C1 segment of cervical spinal cord (tissue), 14 donors: ENCODE measurements at regions not wholly inside any gene's neighbourhood (a gene's known extent, or its start where the extent isn't known, plus 50 kb on each side); places are given as distances from the start of the nearest gene placed in this dataset.
A peak's percentile ranks its signal among the peaks of the same experiment; 100 is the strongest.
"Not testable (repeated sequence)": the region's sequence is repeated elsewhere in the genome, so short reads cannot be mapped to it uniquely, and the experiment has no call there.

Source experiments
- DNase-seq, 14 donors: peaks; one replicate each; lab custom pipeline; 2025; lab: John Stamatoyannopoulos, UW

GRCh38 chr5:118193194-118193905 is 795.0 kb downstream of the DTWD2 start:
- DNase-seq: no peak

DNA sequence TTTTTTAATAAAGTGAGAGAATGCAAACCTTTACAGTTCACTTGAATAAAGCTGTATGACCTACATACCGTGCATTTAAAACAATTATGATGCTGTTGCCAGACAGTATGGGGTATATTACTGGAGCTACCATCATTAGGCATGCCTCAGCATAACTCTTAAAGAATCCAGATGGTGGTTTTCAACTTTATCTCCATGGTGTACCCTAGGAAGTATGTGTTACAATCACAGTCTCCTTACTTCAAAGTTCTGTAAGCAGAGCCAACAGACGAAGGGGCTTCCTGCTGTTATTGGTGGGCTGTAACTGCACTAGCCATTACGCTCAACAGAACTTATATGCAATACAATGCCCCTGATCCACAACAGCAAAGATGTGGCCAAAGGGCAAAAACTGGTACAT is 803.3 kb downstream of the DTWD2 start:
- no peak for DNase-seq

- DNase-seq: no peak
Measured at GRCh38 chr5:118176146-118176545, 812.2 kb downstream of the DTWD2 start.

DNA sequence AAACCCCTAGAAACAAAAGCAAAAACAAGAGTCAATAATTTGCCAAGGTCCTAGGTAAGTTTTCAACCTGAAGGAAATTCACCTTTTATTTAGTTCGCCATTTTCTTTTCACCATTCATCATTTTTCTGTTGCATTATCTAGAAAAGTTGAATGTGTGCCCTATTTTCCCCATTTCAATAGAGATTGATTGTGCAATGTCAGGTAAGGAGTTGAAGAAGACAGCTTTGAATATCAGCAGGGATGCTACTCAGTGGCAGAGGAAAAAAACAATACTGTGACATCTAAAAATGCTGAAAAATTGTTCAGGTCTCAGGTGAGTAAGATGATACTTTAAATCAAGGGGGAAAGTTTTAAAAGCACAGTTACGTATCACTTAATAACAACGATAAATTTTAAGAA is 813.7 kb downstream of the DTWD2 start:
- no peak for DNase-seq

DNA sequence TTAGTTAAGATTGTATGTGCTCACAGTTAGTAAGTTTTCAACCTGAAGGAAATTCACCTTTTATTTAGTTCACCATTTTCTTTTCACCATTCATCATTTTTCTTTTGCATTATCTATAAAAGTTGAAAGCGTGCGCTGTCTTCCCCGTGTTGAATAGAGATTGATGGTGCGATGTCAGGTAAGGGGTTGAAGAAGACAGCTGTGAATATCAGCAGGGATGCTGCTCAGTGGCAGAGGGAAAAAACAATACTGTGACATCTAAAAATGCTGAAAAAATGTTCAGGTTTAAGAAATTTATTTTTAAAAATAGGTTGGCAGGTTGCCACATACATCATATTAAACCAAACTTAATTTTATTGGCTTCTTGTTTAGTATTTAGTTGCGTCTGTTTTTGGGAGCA is 815.0 kb downstream of the DTWD2 start:
- DNase-seq: no peak

DNA sequence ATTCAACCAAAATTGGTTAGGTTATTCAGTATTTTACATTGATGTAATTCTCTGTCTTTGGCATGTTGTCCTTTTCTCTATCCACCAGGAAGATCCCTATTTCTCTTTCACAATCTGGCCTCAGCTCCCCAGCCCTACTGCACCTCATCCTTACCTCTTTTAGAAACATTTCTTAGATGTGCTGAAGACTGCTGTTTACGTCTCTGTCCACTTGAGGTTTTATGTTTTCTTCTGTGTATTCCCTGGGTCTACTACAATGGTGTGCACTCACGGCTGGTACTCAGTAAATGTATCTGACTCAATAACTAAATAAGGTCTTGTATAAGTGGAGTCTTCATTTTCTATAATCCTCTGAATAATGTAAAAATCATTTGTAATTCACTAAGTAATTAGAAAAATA is 822.7 kb downstream of the DTWD2 start:
- no peak for DNase-seq

DNA sequence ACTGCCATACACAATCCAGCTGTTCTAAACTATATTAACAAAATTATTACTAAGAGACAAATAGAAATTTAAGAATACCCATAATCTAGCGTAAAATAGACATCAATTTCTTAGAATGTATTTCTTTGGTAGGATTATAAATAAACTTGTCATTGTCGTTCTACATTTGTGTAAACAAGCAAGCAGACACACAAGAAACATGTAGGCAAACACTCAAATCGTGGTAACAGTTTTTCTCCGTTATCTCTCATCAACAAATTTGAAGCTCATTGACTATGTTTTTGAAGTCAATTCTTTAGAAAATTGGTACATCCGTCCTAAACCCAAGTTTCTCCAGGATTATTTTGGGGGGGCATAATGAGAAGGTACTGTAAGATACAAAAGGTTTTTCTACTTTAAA is 832.2 kb downstream of the DTWD2 start:
- DNase-seq: no peak

GRCh38 chr5:118146824-118147223 is 841.5 kb downstream of the DTWD2 start:
- no peak for DNase-seq

GRCh38 chr5:118144540-118144939 is 843.8 kb downstream of the DTWD2 start:
- DNase-seq: no peak

- no peak for DNase-seq
Measured at GRCh38 chr5:118139361-118139760, 849.0 kb downstream of the DTWD2 start.

GRCh38 chr5:118126159-118126558 is 862.2 kb downstream of the DTWD2 start:
- no peak for DNase-seq

DNA sequence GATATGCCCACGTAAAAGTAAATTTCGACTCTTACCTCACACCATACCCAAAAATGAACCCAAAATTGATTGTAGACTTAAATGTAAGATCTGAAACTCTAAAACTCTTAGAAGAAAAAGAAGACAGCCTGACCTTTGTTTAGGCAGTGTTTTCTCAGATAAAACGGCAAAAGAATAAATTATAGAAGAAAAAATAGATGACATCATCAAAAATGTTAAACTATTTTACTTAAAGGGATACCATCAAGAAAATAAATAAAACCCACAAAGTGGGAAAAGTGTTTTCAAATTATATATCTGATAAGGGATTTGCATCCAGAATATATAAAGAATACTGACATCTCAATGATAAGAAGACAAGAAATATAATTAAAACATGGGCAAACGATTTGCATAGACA is 862.7 kb downstream of the DTWD2 start:
- no peak for DNase-seq

DNA sequence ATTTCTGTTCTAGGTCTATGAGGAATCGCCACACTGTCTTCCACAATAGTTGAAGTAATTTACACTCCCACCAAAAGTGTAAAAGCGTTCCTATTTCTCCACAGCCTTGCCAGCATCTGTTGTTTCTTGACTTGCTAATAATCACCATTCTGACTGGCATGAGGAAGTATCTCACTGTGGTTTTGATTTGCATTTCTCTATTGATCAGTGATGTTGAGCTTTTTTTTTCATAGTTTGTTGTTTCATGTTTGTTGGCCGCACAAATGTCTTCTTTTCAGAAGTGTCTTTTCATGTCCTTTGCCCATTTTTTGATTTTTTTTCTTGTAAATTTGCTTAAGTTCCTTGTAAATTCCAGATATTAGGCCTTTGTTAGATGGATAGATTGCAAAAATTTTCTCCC is 867.1 kb downstream of the DTWD2 start:
- no peak for DNase-seq

DNA sequence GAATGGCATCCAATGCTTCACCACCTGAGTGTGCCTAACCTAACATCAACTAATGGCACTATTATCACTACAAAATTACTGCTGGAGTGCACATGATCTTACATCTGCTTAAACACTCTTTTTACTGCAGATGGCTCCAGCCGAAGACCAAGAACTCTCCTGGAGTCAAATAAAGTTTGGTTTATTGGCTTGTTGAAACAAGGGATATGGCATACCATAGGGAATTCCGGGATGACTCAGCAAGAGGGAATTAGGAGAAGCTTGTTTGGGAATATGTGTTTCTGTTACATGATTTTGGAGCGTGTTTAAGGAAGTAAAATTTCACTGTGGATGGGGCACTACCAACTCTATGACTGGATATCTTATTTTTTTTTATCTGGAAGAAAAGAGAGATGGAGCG is 872.6 kb downstream of the DTWD2 start:
- DNase-seq: no peak

DNA sequence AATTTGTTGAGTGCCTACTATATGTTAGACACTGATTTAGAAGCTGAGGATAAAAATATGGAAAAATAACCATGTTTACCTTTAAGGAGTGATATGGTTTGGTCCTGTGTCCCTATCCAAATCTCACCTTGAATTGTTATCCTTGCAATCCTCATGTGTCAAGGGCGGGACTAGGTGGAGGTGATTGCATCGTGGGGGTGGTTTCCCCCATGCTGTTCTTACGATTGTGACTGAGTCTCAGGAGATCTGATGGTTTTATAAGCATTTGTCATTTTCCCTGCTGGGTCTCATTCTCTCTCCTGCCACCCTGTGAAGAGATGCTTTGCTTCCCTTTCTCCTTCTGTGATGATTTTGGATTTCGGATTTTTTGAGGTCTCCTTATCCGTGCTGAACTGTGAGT is 876.4 kb downstream of the DTWD2 start:
- no peak for DNase-seq

DNA sequence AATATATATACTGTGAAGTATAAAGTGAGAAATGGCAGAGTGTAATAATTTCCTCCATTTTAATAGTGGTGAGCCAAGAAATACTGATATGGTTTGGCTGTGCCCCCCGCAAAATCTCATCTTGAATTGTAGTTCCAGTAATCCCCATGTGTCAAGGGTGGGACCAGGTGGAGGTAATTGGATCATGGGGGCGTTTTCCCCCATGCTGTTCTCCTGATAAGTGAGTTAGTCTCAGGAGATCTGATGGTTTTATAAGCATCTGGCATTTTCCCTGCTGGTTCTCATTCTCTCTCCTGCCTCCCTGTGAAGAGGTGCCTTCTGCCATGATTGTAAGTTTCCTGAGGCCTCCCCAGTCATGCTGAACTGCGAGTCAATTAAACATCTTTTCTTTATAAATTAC is 881.1 kb downstream of the DTWD2 start:
- DNase-seq: not testable (repeated sequence)

DNA sequence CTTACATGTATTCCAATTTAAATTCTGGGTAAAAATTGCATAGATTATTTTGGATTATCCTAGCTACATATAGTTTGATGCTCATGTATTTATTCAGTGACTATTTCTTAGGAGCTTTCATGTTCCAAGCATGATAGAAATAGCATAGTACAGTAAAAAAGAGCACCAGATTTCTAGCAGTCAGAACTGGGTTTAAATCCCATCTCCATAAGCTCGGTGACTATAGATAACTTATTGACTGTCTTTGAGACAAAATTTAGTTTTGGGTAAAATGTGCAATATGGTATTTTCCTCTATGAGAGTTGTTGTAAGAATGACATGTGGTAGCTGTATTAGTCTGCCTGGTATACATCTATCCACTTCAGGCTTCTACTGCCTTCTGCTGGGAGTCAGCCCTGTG is 889.6 kb downstream of the DTWD2 start:
- DNase-seq: no peak

DNA sequence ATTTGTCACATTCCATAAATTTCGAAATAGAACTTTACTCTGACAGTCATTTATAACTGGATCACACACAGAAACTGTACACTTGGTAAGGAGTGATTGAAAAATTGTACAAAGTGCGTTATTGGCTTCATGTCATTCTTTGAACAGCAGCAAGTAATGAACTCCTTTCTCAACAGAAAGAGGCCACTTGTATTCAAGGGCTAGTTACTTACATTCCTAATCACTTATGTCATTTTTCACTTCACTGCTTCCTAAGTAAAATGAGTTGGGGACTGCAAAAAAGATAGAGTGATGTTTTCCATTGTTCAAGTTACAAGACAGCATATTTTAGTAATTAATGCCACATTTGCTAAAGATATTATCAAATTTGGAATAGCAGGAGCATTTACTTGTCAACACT is 893.2 kb downstream of the DTWD2 start:
- DNase-seq: no peak

DNA sequence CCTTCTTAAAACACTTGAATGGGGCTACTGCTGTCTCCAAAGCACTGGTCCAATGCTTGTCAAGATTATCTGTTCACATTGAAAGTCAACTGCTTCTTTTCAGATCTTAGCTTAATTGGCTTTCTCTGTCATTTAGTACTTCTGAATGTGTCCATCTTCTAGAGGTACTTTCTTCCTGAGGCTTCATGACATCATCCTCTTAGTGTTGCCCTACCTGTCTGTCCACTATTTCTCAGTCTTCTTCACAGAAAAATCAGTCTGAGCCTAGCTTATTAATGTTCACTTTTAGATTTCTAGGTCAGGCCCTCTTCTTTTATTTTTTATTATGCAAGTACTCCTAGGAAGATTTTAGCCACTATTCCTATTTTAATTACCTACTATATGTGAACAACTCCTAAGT is 899.9 kb downstream of the DTWD2 start:
- DNase-seq: no peak

DNA sequence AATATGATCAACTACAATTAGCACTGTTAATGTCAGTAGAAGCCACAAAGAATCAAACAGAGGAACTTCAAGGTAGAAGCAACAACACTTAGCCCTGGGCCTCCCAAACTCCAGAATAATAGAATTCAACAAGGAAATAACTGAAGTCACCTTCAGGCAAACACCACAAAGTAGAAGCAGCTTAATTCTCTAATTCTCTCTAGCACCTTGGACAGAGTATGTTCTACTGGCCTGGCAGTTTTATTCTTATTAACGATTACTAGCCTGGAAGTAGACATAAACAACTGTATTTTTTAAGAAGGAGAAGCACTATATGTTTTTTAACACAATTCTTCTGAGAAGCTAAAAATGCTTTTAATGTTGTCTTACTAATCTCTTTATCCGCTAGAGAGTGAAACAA is 911.9 kb downstream of the DTWD2 start:
- DNase-seq: no peak

GRCh38 chr5:118070041-118070440 is 918.3 kb downstream of the DTWD2 start:
- DNase-seq: no peak

DNA sequence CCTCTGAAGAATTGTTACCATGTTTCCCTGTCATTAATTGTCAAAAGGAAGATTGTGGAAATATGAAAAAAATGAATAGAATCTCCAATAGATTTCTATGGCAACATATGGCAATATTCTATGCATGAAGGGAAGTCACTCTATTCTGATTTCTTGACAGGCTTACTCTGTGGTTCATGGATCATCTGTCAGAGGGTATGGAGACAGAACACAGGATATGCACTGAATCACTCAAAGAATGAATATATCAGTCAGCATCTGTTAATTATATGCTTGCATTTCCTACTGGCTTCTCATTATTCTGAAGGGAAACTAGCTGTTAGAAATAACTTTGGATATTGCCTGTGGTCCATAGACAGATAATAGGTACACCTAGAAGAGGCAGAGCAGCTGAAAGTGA is 918.9 kb downstream of the DTWD2 start:
- peak in 1 of 14 donors; percentile 38 for DNase-seq

- DNase-seq: peak in 1 of 14 donors; percentile 87
Measured at GRCh38 chr5:118068886-118069285, 919.5 kb downstream of the DTWD2 start.

DNA sequence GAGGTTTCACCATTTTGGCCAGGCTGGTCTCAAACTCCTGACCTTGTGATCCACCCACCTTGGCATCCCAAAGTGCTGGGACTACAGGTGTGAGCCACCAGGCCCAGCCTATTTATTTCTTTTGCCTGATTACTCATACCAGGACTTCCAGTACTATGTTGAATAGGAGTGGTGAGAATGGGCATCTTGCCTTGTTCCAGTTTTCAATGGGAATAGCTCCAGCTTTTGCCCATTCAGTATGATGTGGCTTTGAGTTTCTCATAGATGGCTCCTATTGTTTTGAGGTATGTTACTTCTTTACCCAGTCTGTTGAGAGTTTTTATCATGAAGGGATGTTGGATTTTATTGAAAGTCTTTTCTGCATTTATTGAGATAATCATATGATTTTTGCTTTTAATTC is 924.5 kb downstream of the DTWD2 start:
- DNase-seq: peak in 2 of 14 donors; percentile 8 to 35
